SK-N-SH treated with all-trans-retinoic acid at 6 μM for 48 hours (cell line): ENCODE measurements at regions not wholly inside any gene's neighbourhood (a gene's known extent, or its start where the extent isn't known, plus 50 kb on each side); places are given as distances from the start of the nearest gene placed in this dataset.
"Not testable (repeated sequence)": the region's sequence is repeated elsewhere in the genome, so short reads cannot be mapped to it uniquely, and the experiment has no call there.

Experiments
- BACH2 ChIP-seq: fragments of 250-450 bp; sonication (Bioruptor Pico); IDR thresholded peaks from 2 replicates; pipeline ENCODE4 v1.9.0; 2021; ENCODE audit warnings: mild to moderate bottlenecking, borderline replicate concordance
- PATZ1 ChIP-seq: fragments of 250-450 bp; sonication (Bioruptor Pico); IDR thresholded peaks from 2 replicates; pipeline ENCODE4 v1.8.0; 2020; ENCODE audit warnings: mild to moderate bottlenecking, moderate library complexity, borderline replicate concordance
- POU6F1 ChIP-seq: fragments of 250-450 bp; sonication (Bioruptor Pico); IDR thresholded peaks from 2 replicates; pipeline ENCODE4 v1.8.0; 2021; ENCODE audit warnings: low read depth, mild to moderate bottlenecking, moderate library complexity, borderline replicate concordance
- RARB ChIP-seq: fragments of 250-450 bp; sonication (Bioruptor Pico); IDR thresholded peaks from 2 replicates; pipeline ENCODE4 v1.8.0; 2021; ENCODE audit warnings: mild to moderate bottlenecking, moderate library complexity
- ZC3H10 ChIP-seq: fragments of 250-450 bp; sonication (Bioruptor Pico); IDR thresholded peaks from 2 replicates; pipeline ENCODE4 v1.5.1; 2021; ENCODE audit warnings: mild to moderate bottlenecking, moderate library complexity

- not testable (repeated sequence) for TF ChIP-seq ZC3H10 (CRISPR knock-in tag); POU6F1; BACH2; PATZ1 (CRISPR knock-in tag); RARB (CRISPR knock-in tag)
Measured at GRCh38 chr1:121020350-121021236, 131.0 kb downstream of the PPIAL4A start.
